ENCODE measurements at regions not wholly inside any gene's neighbourhood (a gene's known extent, or its start where the extent isn't known, plus 50 kb on each side); places are given as distances from the start of the nearest gene placed in this dataset.
"Not testable (repeated sequence)": the region's sequence is repeated elsewhere in the genome, so short reads cannot be mapped to it uniquely, and the experiment has no call there.

- POLR2A ChIA-PET, result no interaction called here
- CTCF ChIA-PET, result no interaction called here
- Histone ChIP-seq H3K36me3 (ENCODE audit: control insufficient read depth, insufficient read depth, low read length) (no peaks in the 10 kb centered on the region), H3K4me3 (ENCODE audit: low read depth, low read length) (no peak overlapping the region), H3K27me3 (ENCODE audit: control insufficient read depth, insufficient read depth, low read length) (peaks cover 2% of the 10 kb centered on the region; the same call in 1 of the 2 replicates)
- peak; percentile 61 for DNase-seq (ENCODE audit: low read depth)
- no peak for TF ChIP-seq CTCF (IDR thresholded peaks at IDR 0.05; ENCODE audit: insufficient read depth, low read depth, low read length)
Observed at GRCh38 chr1:121558514-121558913, 373.7 kb downstream of the SRGAP2C start.

GRCh38 chr1:121566346-121566745 lies 381.6 kb downstream of the SRGAP2C start:
- no peaks in the 10 kb centered on the region; the same call in 1 of the 2 replicates for H3K27me3 ChIP-seq (ENCODE audit: control insufficient read depth, insufficient read depth, low read length)
- POLR2A ChIA-PET, result no interaction called here
- H3K36me3 ChIP-seq (ENCODE audit: control insufficient read depth, insufficient read depth, low read length), result no peaks in the 10 kb centered on the region
- no peak for DNase-seq (ENCODE audit: low read depth)
- CTCF ChIA-PET, result no interaction called here
- no peak for TF ChIP-seq CTCF (IDR thresholded peaks at IDR 0.05; ENCODE audit: insufficient read depth, low read depth, low read length)
- no peak overlapping the region for H3K4me3 ChIP-seq (ENCODE audit: low read depth, low read length)

DNA sequence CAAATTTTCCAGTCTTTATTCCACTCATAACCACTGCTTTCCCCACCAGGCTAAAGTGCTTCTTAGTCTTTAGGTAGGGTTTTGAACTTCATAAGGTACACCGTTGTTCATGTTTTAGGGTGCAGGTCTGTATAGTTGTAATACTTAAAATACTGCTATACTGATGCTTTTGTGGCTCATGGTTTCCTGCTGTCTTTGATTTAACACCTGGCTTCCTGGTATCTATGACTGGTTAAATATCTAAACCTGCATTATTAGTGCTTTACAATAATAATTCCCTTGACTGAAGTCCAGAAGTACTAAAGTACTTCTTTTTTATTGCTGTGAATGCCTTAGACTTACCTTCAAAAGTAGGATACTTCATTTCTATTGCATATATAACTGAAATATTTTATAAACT lies 384.7 kb downstream of the SRGAP2C start:
- DNase-seq (ENCODE audit: low read depth), result no peak
- no peak overlapping the region for H3K4me3 ChIP-seq (ENCODE audit: low read depth, low read length)
- H3K36me3 ChIP-seq (ENCODE audit: control insufficient read depth, insufficient read depth, low read length), result no peaks in the 10 kb centered on the region
- no peaks in the 10 kb centered on the region; the same call in 1 of the 2 replicates for H3K27me3 ChIP-seq (ENCODE audit: control insufficient read depth, insufficient read depth, low read length)
- POLR2A ChIA-PET, result no interaction called here
- CTCF ChIA-PET, result no interaction called here
- TF ChIP-seq CTCF (IDR thresholded peaks at IDR 0.05; ENCODE audit: insufficient read depth, low read depth, low read length), result no peak

DNA sequence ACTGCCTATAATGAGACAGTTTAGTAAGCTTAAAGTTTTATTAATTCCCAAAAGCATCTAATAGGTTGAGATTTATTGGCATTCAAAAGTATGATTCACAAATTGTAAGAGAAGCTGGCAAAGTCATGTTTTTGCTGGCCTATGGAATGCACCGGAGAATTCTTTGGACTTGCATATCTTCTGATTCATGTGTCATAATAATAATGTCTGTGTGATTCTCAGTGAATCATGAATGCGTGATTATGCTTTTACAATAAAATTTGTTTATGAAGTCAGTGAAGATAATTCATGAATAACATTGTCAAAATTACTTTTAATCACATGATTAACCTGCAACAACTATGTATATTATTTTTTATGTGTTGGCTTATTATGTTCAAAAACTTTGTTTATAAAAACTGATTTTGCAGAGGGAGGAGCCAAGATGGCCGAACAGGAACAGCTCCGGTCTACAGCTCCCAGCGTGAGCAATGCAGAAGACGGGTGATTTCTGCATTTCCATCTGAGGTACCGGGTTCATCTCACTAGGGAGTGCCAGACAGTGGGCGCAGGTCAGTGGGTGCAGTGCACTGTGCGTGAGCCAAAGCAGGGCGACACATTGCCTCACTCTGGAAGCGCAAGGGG lies 389.2 kb downstream of the SRGAP2C start:
- H3K36me3 ChIP-seq (ENCODE audit: control insufficient read depth, insufficient read depth, low read length); POLR2A ChIA-PET; H3K4me3 ChIP-seq (ENCODE audit: low read depth, low read length); H3K27me3 ChIP-seq (ENCODE audit: control insufficient read depth, insufficient read depth, low read length); CTCF ChIA-PET: not testable (repeated sequence)
- peak; percentile 24 for DNase-seq (ENCODE audit: low read depth)

GRCh38 chr1:121574505-121574899 lies 389.7 kb downstream of the SRGAP2C start:
- H3K36me3 ChIP-seq (ENCODE audit: control insufficient read depth, insufficient read depth, low read length); POLR2A ChIA-PET; H3K27me3 ChIP-seq (ENCODE audit: control insufficient read depth, insufficient read depth, low read length); DNase-seq (ENCODE audit: low read depth); H3K4me3 ChIP-seq (ENCODE audit: low read depth, low read length); CTCF ChIA-PET: not testable (repeated sequence)

- H3K27me3 ChIP-seq (ENCODE audit: control insufficient read depth, insufficient read depth, low read length); H3K36me3 ChIP-seq (ENCODE audit: control insufficient read depth, insufficient read depth, low read length); CTCF ChIA-PET; DNase-seq (ENCODE audit: low read depth); H3K4me3 ChIP-seq (ENCODE audit: low read depth, low read length); POLR2A ChIA-PET: not testable (repeated sequence)
Observed at GRCh38 chr1:121582898-121583297, 398.1 kb downstream of the SRGAP2C start.
